NCI-H1436 (cell line): ENCODE measurements at regions not wholly inside any gene's neighbourhood (a gene's known extent, or its start where the extent isn't known, plus 50 kb on each side); places are given as distances from the start of the nearest gene placed in this dataset.

Source experiments
- DNase-seq: peaks from one replicate; lab custom pipeline; 2025; lab: John Stamatoyannopoulos, UW

- no peak for DNase-seq
Observed at GRCh38 chr21:28642891-28643290, 349.8 kb downstream of the LTN1 start.

- DNase-seq = no peak
Observed at GRCh38 chr21:28641731-28642130, 350.9 kb downstream of the LTN1 start.

DNA sequence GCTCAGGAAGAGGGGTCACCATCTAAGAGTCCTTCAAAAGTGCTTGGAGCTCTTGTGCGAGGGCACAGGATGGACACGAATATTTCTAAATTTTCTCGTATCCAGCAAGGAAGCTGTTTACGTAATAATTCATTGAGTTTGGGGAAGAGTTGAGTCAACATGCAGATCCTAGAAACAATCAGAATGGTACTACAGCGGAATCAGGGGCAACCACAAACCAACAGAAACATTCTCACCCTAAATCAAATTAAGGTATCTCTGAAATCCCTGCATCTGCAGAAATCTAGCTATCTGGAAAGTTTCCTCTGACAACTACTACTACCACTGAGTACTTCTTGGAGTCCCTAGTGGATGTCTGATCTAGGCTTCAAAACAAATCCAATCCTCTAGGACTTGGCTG is 352.4 kb downstream of the LTN1 start:
- no peak for DNase-seq

- DNase-seq = no peak
Observed at GRCh38 chr21:28639737-28640136, 352.9 kb downstream of the LTN1 start.

DNA sequence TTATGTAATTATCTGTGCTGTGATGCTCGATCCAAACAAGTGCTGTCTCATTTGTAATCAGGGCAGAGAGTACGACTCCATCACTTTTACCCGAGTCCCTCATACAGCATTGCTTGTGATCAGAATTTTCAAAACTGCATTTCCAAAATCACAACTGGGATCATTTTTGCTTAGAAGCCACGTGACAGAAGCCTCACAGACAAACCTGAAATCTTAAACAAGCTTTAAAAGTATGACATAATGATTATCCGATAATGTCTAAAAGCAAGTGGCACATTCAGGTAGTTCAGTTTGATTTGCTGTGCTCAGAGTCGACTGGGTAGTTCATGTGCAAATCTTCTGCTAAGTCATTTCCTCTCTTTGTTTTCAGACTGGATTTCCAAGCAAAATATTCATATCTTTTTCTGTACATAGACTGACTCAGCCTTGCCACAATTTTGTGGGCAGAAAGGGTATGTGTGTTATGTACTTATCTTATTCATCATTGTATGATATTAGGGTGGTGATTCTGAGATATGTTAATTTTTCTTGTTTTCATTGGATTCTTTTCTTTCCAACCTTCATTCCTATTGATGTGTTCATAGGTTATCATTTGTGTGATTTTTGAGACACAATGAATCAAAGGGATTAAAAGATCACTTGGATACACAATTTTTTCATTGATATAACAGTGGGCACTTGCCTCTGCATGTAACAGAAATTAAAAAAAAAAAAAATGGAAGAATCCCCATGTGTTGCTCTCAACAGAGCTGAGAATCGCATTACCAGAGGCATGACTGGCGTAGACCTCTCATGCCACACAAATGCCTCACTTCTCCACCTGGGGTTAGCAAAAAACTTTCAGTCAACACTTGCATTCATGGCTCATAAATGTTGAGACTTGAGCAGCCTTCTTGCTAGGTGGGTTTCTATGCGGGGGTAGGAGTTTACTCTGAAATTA is 355.7 kb downstream of the LTN1 start:
- no peak for DNase-seq

GRCh38 chr21:28635541-28635940 is 357.1 kb downstream of the LTN1 start:
- DNase-seq = no peak

GRCh38 chr21:28633839-28634555 is 358.7 kb downstream of the LTN1 start:
- DNase-seq = no peak

DNA sequence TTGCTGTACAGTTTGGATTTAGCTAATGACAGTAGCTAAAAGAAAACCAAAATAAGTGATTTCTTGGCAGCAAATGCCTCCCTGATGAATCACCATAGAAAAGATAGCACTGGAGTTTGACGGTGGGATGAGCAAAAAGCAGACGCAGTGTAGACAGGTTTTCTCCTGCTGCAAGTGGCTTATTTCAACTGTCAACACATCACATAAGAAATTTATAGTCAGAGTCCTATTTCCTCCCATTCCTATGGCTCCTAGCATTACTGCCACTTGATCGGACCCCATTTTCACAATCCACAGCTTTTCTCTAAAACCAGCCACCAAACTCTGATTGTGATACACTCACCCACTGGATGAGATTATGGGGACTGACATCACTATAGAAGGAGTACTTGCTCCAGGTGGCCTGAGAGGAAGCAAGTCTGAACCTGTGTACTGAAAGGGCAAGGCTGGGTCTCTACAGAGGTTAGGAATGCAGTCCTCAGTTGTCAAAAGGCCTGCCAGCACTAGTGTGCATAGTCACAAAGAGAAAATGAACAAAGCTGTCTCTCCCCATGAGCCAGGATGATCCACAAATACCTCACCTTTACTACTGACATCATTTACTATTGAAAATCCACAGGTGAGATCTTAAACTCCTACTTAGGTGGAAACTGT is 359.8 kb downstream of the LTN1 start:
- no peak for DNase-seq

DNA sequence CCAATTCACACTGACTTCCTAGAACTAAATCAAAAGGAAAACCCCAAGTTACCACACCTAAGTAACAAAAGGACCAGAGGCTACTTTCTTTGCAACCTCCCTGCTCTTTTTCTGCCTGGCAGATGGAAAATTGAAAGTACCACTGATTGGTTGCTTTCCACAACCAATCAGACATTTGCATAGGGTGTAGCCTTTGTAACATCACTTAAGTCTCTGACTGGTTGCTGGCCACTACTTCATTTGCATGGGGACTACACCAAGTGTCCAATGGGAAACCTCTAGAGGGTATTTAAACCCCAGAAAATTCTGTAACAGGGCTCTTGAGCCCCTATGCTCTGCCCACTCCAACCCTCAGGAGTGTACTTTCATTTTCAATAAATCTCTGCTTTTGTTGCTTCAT is 365.0 kb downstream of the LTN1 start:
- DNase-seq = no peak

GRCh38 chr21:28627261-28627660 is 365.4 kb downstream of the LTN1 start:
- no peak for DNase-seq

DNA sequence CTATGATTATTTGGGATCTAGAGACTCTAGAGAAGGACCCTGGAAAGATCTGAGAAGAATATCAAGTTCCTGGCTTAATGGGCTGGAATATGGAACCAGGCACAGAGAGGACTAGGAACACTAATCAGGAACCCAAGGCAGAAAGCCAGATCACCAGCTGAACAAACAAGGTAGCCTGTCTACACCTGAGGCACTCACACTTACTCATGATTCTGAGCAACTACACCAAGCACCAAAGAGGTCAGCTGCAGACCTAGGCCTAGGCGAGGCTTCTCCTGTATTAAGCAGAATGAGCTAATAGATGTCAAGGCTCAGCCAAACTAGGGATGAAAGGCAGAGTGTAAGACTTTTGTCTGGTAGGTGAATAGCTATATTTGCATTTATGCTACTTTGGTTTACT is 368.1 kb downstream of the LTN1 start:
- no peak for DNase-seq

DNA sequence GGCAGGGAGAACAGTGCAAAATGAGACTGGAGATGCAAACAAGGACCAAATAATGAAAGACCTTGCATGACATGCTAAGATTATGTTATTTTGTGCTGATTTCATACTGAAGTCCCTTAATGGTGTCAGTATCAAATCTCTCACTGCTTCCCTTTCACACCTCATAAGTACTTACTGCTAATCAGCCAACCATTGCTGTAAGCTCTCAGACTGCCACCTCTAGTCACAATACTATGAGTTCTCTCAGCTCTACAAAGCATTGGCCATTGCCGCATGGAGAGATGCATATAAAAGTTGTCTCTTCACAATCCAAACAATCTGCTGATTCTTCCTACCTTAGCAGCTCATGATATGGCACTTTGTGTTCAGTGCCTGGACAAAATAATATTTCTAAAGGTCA is 375.4 kb downstream of the LTN1 start:
- DNase-seq = no peak

GRCh38 chr21:28615276-28615675 is 377.4 kb downstream of the LTN1 start:
- no peak for DNase-seq

GRCh38 chr21:28614791-28615190 is 377.9 kb downstream of the LTN1 start:
- DNase-seq = no peak

GRCh38 chr21:28608646-28609045 is 384.0 kb downstream of the LTN1 start:
- DNase-seq = no peak

DNA sequence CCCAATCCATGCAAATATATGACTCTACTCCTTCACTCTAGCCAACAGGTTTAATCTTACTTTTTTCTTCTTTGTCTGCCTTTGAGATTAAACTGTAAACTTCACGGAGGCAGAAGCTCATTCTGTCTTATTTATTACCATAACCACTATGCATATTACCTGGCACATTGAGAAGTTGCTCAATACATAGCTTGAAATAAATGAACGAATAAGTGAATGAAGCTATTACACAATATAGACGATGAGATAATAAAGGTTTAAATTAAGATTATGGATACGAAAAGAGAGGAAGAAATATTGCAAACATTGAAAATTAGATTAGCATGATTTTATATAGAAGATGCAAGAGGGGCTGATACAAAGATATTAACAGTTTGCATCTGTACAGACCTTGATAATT is 385.1 kb downstream of the LTN1 start:
- DNase-seq = no peak

DNA sequence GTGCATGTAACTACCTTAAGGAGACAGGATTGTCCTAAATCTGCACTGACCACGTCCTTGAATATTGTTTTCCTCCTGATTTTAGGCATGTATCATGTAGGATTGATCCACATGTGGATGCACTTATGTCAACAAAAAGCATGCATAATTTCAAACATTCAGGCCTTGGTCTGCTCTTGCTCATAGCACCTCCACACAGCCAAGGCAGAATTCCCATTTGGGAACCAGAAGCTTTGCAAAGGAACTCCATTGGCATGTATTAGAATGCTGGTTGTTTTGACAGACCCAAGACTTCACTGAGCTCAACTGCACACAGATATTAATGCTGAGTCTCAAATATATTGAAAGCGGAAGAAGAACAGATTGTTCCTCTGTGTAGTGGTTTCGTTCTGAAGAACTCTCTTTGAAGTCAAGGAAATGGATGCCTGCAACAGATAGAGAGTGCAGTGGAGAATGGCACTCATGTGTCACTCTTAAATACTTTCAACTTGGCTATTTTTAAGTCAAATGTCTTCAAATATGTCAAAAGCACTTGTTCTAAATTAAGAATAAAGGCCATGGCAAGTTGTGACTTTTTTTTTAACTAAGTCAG is 387.6 kb downstream of the LTN1 start:
- DNase-seq = no peak

- no peak for DNase-seq
Observed at GRCh38 chr21:28602546-28602945, 390.1 kb downstream of the LTN1 start.

DNA sequence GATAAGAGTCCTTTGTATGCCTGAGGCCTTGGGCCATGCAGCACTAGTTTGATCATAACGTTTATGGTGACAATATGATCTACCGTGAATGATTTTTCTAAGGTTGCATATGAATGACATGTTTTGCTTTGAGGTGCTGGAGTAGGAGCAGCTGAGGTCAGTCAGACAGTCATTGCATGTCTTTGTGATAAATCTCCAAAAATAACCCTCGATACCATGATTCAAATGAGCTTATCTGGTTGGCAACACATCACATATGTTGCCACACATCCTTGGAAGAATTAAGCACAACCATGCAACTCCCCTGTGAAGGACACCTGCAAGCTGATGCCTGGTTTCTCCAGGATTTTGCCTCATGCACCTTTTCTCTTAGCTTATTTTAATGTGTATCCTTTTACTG is 394.5 kb downstream of the LTN1 start:
- no peak for DNase-seq

DNA sequence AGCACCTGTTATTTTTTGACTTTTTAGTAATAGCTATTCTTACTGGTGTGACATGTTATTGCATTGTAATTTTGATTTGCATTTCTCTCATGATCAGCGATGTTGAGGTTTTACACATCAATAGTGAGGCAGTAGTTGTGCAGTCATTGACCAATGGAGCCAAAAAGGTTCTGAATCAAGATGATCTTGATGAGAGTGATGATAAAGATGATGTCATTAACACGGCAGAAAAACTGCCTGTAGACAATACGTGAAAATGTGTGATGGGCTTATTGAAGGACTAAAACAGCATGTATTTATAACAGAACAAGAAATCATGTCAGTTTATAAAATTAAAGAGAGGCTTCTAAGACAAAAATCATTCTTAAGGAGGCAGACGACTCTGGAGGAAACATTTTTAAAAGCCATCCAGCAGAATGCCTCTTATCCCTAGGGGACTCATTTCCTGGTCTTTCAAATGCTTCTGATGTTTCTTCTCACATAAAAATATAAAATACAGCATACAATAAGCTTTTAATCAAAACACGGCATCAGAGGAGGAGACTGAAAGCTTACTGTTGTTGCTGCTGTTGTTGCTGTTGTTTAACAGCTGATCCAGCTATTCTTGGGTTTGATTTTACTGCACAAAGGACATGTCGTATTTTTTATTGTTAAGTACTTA is 400.3 kb downstream of the LTN1 start:
- no peak for DNase-seq

DNA sequence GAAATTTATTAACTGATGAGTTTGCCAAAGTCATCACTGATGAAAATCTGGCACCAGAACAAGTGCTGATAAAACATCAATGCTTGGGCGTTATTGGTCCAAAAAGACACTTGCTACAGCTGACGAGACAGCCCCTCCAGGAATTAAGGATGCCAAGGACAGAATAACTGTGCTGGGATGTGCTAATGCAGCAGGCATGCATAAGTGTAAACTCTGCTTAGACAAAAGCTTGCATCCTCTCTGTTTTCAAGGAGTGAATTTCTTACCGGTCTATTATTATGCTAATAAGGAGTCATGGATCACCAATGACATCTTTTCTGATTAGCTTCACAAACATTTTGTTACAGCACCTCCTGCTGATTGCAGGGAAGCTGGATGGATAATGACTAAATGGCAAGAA is 402.0 kb downstream of the LTN1 start:
- DNase-seq = no peak

DNA sequence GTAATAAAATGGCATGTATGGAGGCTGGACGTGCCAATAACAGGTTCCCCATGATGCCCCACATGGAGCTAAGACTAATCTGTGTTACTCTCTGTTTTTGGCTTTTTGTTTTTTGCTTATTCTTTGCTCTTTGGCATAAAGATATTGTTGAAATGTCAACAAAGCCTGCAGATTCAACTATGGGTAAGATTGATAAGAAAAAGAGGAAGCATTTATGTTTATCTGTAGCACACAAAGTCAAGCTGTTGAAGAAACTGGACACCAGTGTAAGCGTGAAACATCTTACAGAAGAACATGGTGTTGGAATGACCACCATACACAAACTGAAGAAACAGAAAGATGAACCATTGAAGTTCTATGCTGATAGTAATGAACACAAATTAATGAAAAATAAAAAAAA is 402.7 kb downstream of the LTN1 start:
- DNase-seq = no peak
